ENCODE measurements at regions not wholly inside any gene's neighbourhood (a gene's known extent, or its start where the extent isn't known, plus 50 kb on each side); places are given as distances from the start of the nearest gene placed in this dataset.

- DNase-seq (ENCODE audit: low read depth, low spot score) (no peak), ATAC-seq (no peak)
- TF ChIP-seq REST (IDR thresholded peaks at IDR 0.05; ENCODE audit: low read depth) (no peak), EZH2phosphoT487 (IDR thresholded peaks at IDR 0.05; ENCODE audit: borderline replicate concordance) (no peak), SP1 (IDR thresholded peaks at IDR 0.05; ENCODE audit: low read depth) (no peak), CTCF (IDR thresholded peaks at IDR 0.05 in 2 of 3, conservative IDR thresholded peaks at IDR 0.05 in 1 of 3; ENCODE audit: borderline replicate concordance in 1 of 3, insufficient read depth in 1 of 3, low read depth in 2 of 3, low read length in 2 of 3) (no peak), POLR2AphosphoS5 (IDR thresholded peaks at IDR 0.05; ENCODE audit: low read depth, low read length) (no peak), FOSL1 (IDR thresholded peaks at IDR 0.05; ENCODE audit: low read depth) (no peak), ZNF274 (IDR thresholded peaks at IDR 0.05; ENCODE audit: low read depth, low read length) (no peak), EGR1 (IDR thresholded peaks at IDR 0.05; ENCODE audit: low read depth) (no peak), ZFX (IDR thresholded peaks at IDR 0.05) (no peak), RAD21 (IDR thresholded peaks at IDR 0.05; ENCODE audit: low read depth) (no peak), ELF1 (IDR thresholded peaks at IDR 0.05; ENCODE audit: borderline replicate concordance, low read depth) (no peak), MAX (IDR thresholded peaks at IDR 0.05) (no peak)
- H3K9me3 ChIP-seq (ENCODE audit: control insufficient read depth in 1 of 2, insufficient read depth in 1 of 2, low read depth in 1 of 2, low read length in 2 of 2): no peaks in the 10 kb centered on the region
- H3K79me2 ChIP-seq (ENCODE audit: insufficient read depth, low read length): no peaks in the 10 kb centered on the region
- CTCF ChIA-PET: no interaction called here
- no peak overlapping the region for H3K27ac ChIP-seq (ENCODE audit: low read depth, low read length)
- H3K27me3 ChIP-seq (ENCODE audit: insufficient read depth, low read length): no peaks in the 10 kb centered on the region
- H2AFZ ChIP-seq (ENCODE audit: low read depth, low read length, poor library complexity, severe bottlenecking): no peak overlapping the region
- BruUV-seq (replicated peaks): no TSS peak
- no peaks in the 10 kb centered on the region for H3K4me1 ChIP-seq (ENCODE audit: control insufficient read depth in 1 of 2, insufficient read depth in 2 of 2, low read length in 2 of 2)
- H4K20me1 ChIP-seq (ENCODE audit: insufficient read depth): no peaks in the 10 kb centered on the region
- H3K4me2 ChIP-seq (ENCODE audit: low read length): no peak overlapping the region
- RAD21 ChIA-PET (ENCODE audit: low non-redundant PET in 1 of 2, low total read pairs in 2 of 2, uncharacterized antibody in 2 of 2, unreplicated experiment in 2 of 2): no interaction called here
- intact Hi-C loops (cut with micrococcal nuclease): no loop called here
- H3K36me3 ChIP-seq (ENCODE audit: control insufficient read depth in 1 of 2, insufficient read depth in 2 of 2, low read length in 2 of 2): no peaks in the 10 kb centered on the region
- POLR2A ChIA-PET: no interaction called here
- no peak overlapping the region for H3K4me3 ChIP-seq (replicated peaks in 1 of 2; ENCODE audit: low read depth in 1 of 2, low read length in 2 of 2)
- H3K9ac ChIP-seq (ENCODE audit: low read length): no peak overlapping the region
- H3K9me2 ChIP-seq (ENCODE audit: insufficient read depth): no peaks in the 10 kb centered on the region
These were observed 198.6 kb downstream of the RNF152 start for GRCh38 chr18:61694236-61694635.

Measured in HCT116 (cell line).